ENCODE measurements at regions not wholly inside any gene's neighbourhood (a gene's known extent, or its start where the extent isn't known, plus 50 kb on each side); places are given as distances from the start of the nearest gene placed in this dataset.

GRCh38 chr3:106930086-106930485, 447.2 kb upstream of the CCDC54 start:
- TF ChIP-seq CTCF (IDR thresholded peaks at IDR 0.05) (no peak), ZFX (IDR thresholded peaks at IDR 0.05; ENCODE audit: borderline replicate concordance) (no peak)

Data from 22Rv1 (cell line).